ENCODE measurements at regions not wholly inside any gene's neighbourhood (a gene's known extent, or its start where the extent isn't known, plus 50 kb on each side); places are given as distances from the start of the nearest gene placed in this dataset.

GRCh38 chr3:27923349-27924068 lies 201.4 kb upstream of the EOMES start:
- Mint-ChIP-seq H3K27me3 (no peaks in the 10 kb centered on the region), H3K4me1 (ENCODE audit: unreplicated experiment) (no peaks in the 10 kb centered on the region), H3K27ac (no peak overlapping the region), H3K9me3 (no peaks in the 10 kb centered on the region), H3K4me3 (no peak overlapping the region), H3K36me3 (no peaks in the 10 kb centered on the region)
- TF ChIP-seq, protein P1, sequence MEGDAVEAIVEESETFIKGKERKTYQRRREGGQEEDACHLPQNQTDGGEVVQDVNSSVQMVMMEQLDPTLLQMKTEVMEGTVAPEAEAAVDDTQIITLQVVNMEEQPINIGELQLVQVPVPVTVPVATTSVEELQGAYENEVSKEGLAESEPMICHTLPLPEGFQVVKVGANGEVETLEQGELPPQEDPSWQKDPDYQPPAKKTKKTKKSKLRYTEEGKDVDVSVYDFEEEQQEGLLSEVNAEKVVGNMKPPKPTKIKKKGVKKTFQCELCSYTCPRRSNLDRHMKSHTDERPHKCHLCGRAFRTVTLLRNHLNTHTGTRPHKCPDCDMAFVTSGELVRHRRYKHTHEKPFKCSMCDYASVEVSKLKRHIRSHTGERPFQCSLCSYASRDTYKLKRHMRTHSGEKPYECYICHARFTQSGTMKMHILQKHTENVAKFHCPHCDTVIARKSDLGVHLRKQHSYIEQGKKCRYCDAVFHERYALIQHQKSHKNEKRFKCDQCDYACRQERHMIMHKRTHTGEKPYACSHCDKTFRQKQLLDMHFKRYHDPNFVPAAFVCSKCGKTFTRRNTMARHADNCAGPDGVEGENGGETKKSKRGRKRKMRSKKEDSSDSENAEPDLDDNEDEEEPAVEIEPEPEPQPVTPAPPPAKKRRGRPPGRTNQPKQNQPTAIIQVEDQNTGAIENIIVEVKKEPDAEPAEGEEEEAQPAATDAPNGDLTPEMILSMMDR (conservative IDR thresholded peaks at IDR 0.05) = no peak
- no peak for DNase-seq (ENCODE audit: extremely low spot score, unreplicated experiment)

- TF ChIP-seq, protein P1 (conservative IDR thresholded peaks at IDR 0.05) = no peak
- no peak for DNase-seq (ENCODE audit: extremely low spot score, unreplicated experiment)
- H3K27me3 Mint-ChIP-seq = no peaks in the 10 kb centered on the region
- no peaks in the 10 kb centered on the region for H3K9me3 Mint-ChIP-seq
- no peaks in the 10 kb centered on the region for H3K36me3 Mint-ChIP-seq
- H3K27ac Mint-ChIP-seq = no peak overlapping the region
- no peak overlapping the region for H3K4me3 Mint-ChIP-seq
- H3K4me1 Mint-ChIP-seq (ENCODE audit: unreplicated experiment) = no peaks in the 10 kb centered on the region
Measured at GRCh38 chr3:27927882-27928281, 205.8 kb upstream of the EOMES start.

- Mint-ChIP-seq H3K27me3 (no peaks in the 10 kb centered on the region), H3K4me1 (ENCODE audit: unreplicated experiment) (no peaks in the 10 kb centered on the region), H3K36me3 (no peaks in the 10 kb centered on the region), H3K9me3 (no peaks in the 10 kb centered on the region), H3K4me3 (no peak overlapping the region), H3K27ac (no peak overlapping the region)
- DNase-seq (ENCODE audit: extremely low spot score, unreplicated experiment) = no peak
- TF ChIP-seq, protein P1 (conservative IDR thresholded peaks at IDR 0.05) = no peak
Measured at GRCh38 chr3:27930052-27930602, 208.0 kb upstream of the EOMES start.

GRCh38 chr3:27935492-27935891 lies 213.4 kb upstream of the EOMES start:
- Mint-ChIP-seq H3K36me3 (no peaks in the 10 kb centered on the region), H3K27me3 (no peaks in the 10 kb centered on the region), H3K4me3 (no peak overlapping the region), H3K27ac (no peak overlapping the region), H3K9me3 (no peaks in the 10 kb centered on the region), H3K4me1 (ENCODE audit: unreplicated experiment) (no peaks in the 10 kb centered on the region)
- DNase-seq (ENCODE audit: extremely low spot score, unreplicated experiment) = no peak
- TF ChIP-seq, protein P1 (conservative IDR thresholded peaks at IDR 0.05) = no peak

DNA sequence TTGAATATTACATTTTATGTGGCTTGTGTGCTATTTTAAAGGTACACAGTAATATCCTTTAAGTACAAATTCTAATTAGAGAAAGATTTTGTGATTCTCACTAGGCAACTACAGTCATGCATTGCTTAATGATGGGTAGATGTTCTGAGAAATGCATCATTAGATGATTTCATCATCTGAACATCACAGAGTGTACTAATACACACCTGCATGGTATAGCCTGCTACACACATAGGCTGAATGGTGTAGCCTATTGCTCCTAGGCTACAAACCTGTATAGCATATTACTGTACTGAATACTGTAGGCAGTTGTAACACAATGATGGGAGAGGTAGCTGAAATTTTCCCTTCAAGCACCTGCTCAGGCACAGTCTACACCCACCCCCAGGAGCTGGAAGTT lies 217.4 kb upstream of the EOMES start:
- no peak overlapping the region for H3K4me3 Mint-ChIP-seq
- H3K27ac Mint-ChIP-seq = no peak overlapping the region
- H3K36me3 Mint-ChIP-seq = no peaks in the 10 kb centered on the region
- H3K9me3 Mint-ChIP-seq = no peaks in the 10 kb centered on the region
- H3K4me1 Mint-ChIP-seq (ENCODE audit: unreplicated experiment) = no peaks in the 10 kb centered on the region
- TF ChIP-seq, protein P1 (conservative IDR thresholded peaks at IDR 0.05) = no peak
- no peaks in the 10 kb centered on the region for H3K27me3 Mint-ChIP-seq
- DNase-seq (ENCODE audit: extremely low spot score, unreplicated experiment) = no peak
